ENCODE measurements at regions not wholly inside any gene's neighbourhood (a gene's known extent, or its start where the extent isn't known, plus 50 kb on each side); places are given as distances from the start of the nearest gene placed in this dataset.

GRCh38 chr11:16685914-16686313 lies 52.5 kb upstream of the C11orf58 start:
- DNase-seq: no peak

- DNase-seq: no peak
These were observed 59.9 kb upstream of the C11orf58 start for GRCh38 chr11:16678466-16679116.

GRCh38 chr11:16669799-16670415 lies 68.5 kb upstream of the C11orf58 start:
- no peak for DNase-seq

- DNase-seq: no peak
These were observed 105.9 kb upstream of the C11orf58 start for GRCh38 chr11:16632295-16633200.

- DNase-seq: no peak
These were observed 107.8 kb upstream of the C11orf58 start for GRCh38 chr11:16630651-16631050.

GRCh38 chr11:16618431-16618830 lies 120.0 kb upstream of the C11orf58 start:
- no peak for DNase-seq

- DNase-seq: no peak
These were observed 123.0 kb upstream of the C11orf58 start for GRCh38 chr11:16615480-16615879.

- DNase-seq: peak; percentile 39 to 50
These were observed 124.7 kb upstream of the C11orf58 start for GRCh38 chr11:16613512-16614381.

- DNase-seq: no peak
These were observed 125.3 kb upstream of the C11orf58 start for GRCh38 chr11:16613262-16613511.

GRCh38 chr11:16612566-16613261 lies 125.7 kb upstream of the C11orf58 start:
- no peak for DNase-seq

- no peak for DNase-seq
These were observed 126.4 kb upstream of the C11orf58 start for GRCh38 chr11:16611926-16612565.

GRCh38 chr11:16611401-16611921 lies 127.0 kb upstream of the C11orf58 start:
- DNase-seq: no peak

GRCh38 chr11:16610738-16611388 lies 127.6 kb upstream of the C11orf58 start:
- no peak for DNase-seq

GRCh38 chr11:16610213-16610737 lies 128.2 kb upstream of the C11orf58 start:
- no peak for DNase-seq

- DNase-seq: no peak
These were observed 128.7 kb upstream of the C11orf58 start for GRCh38 chr11:16609769-16610168.

- DNase-seq: no peak
These were observed 130.5 kb upstream of the C11orf58 start for GRCh38 chr11:16607675-16608644.

- DNase-seq: no peak
These were observed 131.4 kb upstream of the C11orf58 start for GRCh38 chr11:16606784-16607674.

All from activated CD4-positive, alpha-beta T cell treated with anti-CD3 and anti-CD28 coated beads, Interleukin-2, amount 50 U/mL, for 4 hours (primary cell).